ENCODE measurements at regions not wholly inside any gene's neighbourhood (a gene's known extent, or its start where the extent isn't known, plus 50 kb on each side); places are given as distances from the start of the nearest gene placed in this dataset.

DNA sequence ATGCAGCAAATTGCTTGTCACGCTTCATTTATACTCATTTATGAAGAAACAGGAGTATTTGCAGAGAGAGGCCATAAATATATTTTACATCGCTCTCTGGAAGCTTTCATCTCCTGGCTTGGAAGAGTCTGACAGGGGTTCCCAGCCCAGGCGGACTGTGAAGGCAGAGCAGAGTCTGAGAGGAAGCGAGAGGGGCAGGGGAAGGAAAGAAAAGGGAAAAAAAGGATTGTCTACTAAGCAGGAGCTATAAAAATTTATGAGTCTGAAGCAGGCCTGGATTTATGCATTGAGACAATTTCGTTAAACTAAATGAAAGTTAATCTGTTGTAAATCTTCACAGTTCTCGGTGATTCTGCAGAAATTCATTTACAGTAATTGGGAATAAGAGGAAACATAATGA, 143.9 kb upstream of the GYPC start:
- TF ChIP-seq, protein P1, sequence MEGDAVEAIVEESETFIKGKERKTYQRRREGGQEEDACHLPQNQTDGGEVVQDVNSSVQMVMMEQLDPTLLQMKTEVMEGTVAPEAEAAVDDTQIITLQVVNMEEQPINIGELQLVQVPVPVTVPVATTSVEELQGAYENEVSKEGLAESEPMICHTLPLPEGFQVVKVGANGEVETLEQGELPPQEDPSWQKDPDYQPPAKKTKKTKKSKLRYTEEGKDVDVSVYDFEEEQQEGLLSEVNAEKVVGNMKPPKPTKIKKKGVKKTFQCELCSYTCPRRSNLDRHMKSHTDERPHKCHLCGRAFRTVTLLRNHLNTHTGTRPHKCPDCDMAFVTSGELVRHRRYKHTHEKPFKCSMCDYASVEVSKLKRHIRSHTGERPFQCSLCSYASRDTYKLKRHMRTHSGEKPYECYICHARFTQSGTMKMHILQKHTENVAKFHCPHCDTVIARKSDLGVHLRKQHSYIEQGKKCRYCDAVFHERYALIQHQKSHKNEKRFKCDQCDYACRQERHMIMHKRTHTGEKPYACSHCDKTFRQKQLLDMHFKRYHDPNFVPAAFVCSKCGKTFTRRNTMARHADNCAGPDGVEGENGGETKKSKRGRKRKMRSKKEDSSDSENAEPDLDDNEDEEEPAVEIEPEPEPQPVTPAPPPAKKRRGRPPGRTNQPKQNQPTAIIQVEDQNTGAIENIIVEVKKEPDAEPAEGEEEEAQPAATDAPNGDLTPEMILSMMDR (IDR thresholded peaks at IDR 0.05; ENCODE audit: low read length): no peak
- TF ChIP-seq EZH2 (IDR thresholded peaks at IDR 0.05; ENCODE audit: borderline replicate concordance, low read length): no peak
